ENCODE measurements at regions not wholly inside any gene's neighbourhood (a gene's known extent, or its start where the extent isn't known, plus 50 kb on each side); places are given as distances from the start of the nearest gene placed in this dataset.

DNA sequence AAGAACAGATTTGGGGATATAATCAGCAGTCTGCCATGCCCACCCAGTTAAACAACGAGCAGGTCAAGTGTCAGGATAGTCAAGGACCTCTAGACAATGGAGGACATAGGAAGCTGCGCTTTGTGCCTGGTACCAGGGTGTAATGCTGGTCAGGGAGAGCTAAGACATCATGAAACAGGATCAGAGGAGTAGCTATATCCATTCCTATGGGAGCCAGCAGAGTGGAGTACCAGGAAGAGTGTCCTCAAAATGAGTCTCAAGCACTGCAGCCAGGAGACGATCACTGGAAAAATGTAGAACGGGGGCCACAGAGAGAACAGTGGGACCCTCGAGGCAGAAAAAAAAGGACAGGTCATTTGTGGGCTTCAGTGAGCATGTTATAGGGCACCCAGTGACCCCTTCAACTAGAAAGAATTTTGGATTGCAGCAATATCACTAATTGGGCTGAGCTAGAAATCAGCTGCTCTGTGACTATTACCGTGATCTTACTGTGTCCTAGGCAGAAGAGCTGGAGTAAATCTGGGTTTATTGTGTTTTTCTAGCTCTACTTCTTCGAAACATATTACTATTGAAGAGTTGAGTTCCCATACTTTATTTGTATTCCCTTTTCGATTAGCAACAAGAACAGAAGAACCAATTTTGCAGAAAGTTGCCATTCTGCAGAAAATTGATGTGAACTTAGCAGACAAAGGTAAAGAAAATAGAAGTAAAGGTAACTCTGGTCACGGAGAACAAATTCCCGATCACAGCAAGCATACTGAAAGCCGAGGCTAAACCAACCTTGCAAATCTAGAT is 319.6 kb downstream of the AHR start:
- BruUV-seq (replicated peaks) = no TSS peak
- in situ Hi-C loops (cut with HindIII; ENCODE audit: extremely low pct_ligation_motif_present, low pct_unique_long_range_greater_than_20kb) = no loop called here
- Histone ChIP-seq H3K27ac (ENCODE audit: extremely low read length, insufficient read depth, low read length) (peak overlapping the region; percentile 80), H2AFZ (ENCODE audit: low read length) (peak overlapping the region; percentile 37), H3K9me3 (ENCODE audit: low read length) (no peaks in the 10 kb centered on the region), H3K9ac (ENCODE audit: insufficient read depth, low read depth, low read length) (peak overlapping the region; percentile 2; the same call in 1 of the 2 replicates), H4K20me1 (ENCODE audit: insufficient read depth, low read length) (no peaks in the 10 kb centered on the region), H3K4me1 (ENCODE audit: insufficient read depth, low read length) (peaks cover 38% of the 10 kb centered on the region), H3K4me3 (replicated peaks in 1 of 3; ENCODE audit: insufficient read depth in 1 of 3, low read depth in 2 of 3, low read length in 3 of 3) (peak overlapping the region; percentile 29 to 45 (median 36); a peak in 5 of 6 replicates), H3K27me3 (ENCODE audit: control insufficient read depth in 1 of 2, insufficient read depth in 2 of 2, low read length in 2 of 2) (no peaks in the 10 kb centered on the region), H3K79me2 (ENCODE audit: insufficient read depth, low read length) (no peaks in the 10 kb centered on the region), H3K4me2 (ENCODE audit: low read depth, low read length) (peak overlapping the region; percentile 74), H3K36me3 (replicated peaks in 1 of 2; ENCODE audit: control insufficient read depth in 1 of 2, insufficient read depth in 2 of 2, low read length in 2 of 2) (no peaks in the 10 kb centered on the region)
- WGBS (ENCODE audit: low lambda C conversion rate) = 16% methylated on average over 11 of the region's 11 CpGs
- DNase-seq (ENCODE audit: low spot score) (no peak), ATAC-seq (peak; percentile 68), FAIRE-seq (no peak)
- ChIA-PET CTCF (ENCODE audit: low intra/inter-chr PET ratio, low total read pairs) (no interaction called here), POLR2A (interaction anchor here (1.8 kb wide), 1 partner anchor 15 kb away, joined by 7 read pairs; no protein-coding TSS in a partner anchor)
- intact Hi-C loops (cut with micrococcal nuclease; ENCODE audit: unreplicated experiment) = no loop called here
- TF ChIP-seq KDM5B (CRISPR knock-in tag; IDR thresholded peaks at IDR 0.05; ENCODE audit: borderline replicate concordance) (no peak), RORA (CRISPR knock-in tag; IDR thresholded peaks at IDR 0.05) (peak; percentile 64; the same call in 1 of the 2 replicates), CCAR2 (optimal IDR thresholded peaks at IDR 0.05; ENCODE audit: low read depth, low read length) (no peak), STAT6 (CRISPR knock-in tag; IDR thresholded peaks at IDR 0.05; ENCODE audit: borderline replicate concordance) (0 out of 2 replicates have a peak, but pooled peaks have one; percentile 62), HMG20A (CRISPR knock-in tag; IDR thresholded peaks at IDR 0.05; ENCODE audit: borderline replicate concordance) (no peak), LCORL (IDR thresholded peaks at IDR 0.05) (no peak), LCORL (CRISPR knock-in tag; IDR thresholded peaks at IDR 0.05) (0 out of 2 replicates have a peak, but pooled peaks have one; percentile 5), ASH2L (IDR thresholded peaks at IDR 0.05; ENCODE audit: insufficient read length, low read depth, low read length) (peak; percentile 65), CHD4 (IDR thresholded peaks at IDR 0.05; ENCODE audit: borderline replicate concordance, low read length) (0 out of 2 replicates have a peak, but pooled peaks have one; percentile 49), NFKBIZ (CRISPR knock-in tag; IDR thresholded peaks at IDR 0.05) (no peak), HIC2 (CRISPR knock-in tag; IDR thresholded peaks at IDR 0.05; ENCODE audit: low read depth) (no peak), KDM5A (IDR thresholded peaks at IDR 0.05; ENCODE audit: borderline replicate concordance, low read length) (no peak), HOXA5 (CRISPR knock-in tag; IDR thresholded peaks at IDR 0.05) (peak; percentile 40; the same call in 1 of the 2 replicates), REXO4 (CRISPR knock-in tag; IDR thresholded peaks at IDR 0.05; ENCODE audit: borderline replicate concordance) (no peak)
- TF ChIP-seq, protein P1, sequence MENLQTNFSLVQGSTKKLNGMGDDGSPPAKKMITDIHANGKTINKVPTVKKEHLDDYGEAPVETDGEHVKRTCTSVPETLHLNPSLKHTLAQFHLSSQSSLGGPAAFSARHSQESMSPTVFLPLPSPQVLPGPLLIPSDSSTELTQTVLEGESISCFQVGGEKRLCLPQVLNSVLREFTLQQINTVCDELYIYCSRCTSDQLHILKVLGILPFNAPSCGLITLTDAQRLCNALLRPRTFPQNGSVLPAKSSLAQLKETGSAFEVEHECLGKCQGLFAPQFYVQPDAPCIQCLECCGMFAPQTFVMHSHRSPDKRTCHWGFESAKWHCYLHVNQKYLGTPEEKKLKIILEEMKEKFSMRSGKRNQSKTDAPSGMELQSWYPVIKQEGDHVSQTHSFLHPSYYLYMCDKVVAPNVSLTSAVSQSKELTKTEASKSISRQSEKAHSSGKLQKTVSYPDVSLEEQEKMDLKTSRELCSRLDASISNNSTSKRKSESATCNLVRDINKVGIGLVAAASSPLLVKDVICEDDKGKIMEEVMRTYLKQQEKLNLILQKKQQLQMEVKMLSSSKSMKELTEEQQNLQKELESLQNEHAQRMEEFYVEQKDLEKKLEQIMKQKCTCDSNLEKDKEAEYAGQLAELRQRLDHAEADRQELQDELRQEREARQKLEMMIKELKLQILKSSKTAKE (CRISPR knock-in tag; IDR thresholded peaks at IDR 0.05; ENCODE audit: borderline replicate concordance) = 0 out of 2 replicates have a peak, but pooled peaks have one; percentile 40

Measured in HepG2 (cell line).